HepG2 (cell line): ENCODE measurements at regions not wholly inside any gene's neighbourhood (a gene's known extent, or its start where the extent isn't known, plus 50 kb on each side); places are given as distances from the start of the nearest gene placed in this dataset.

Source experiments
- ATAC-seq: fragments of 200-7000 bp; cut with Tn5 transposase; 3 replicates; pipeline ENCODE4 v1.9.1; 2020; ENCODE audit warnings: mild to moderate bottlenecking, moderate library complexity
- BruUV-seq: library from RNA; stranded (reverse); fragments of 400-500 nt; replicated peaks from 2 replicates; lab custom pipeline; 2021; lab: Mats Ljungman, UMichigan
- CTCF ChIA-PET: fragments of 300-600 bp; formaldehyde crosslinking; extraction: SDS; loops from one replicate; lab custom pipeline; 2021; ENCODE audit warnings: low total read pairs, inconsistent platforms, low intra/inter-chr PET ratio; lab: Yijun Ruan, JAX
- POLR2A ChIA-PET: fragments of 350-600 bp; sonication (Branson Sonifier 250); formaldehyde crosslinking; loops from one replicate; lab custom pipeline; 2020; ENCODE audit warnings: antibody characterized with exemption, inconsistent platforms; lab: Yijun Ruan, JAX
- DNase-seq: peaks from one replicate; pipeline ENCODE4 v3.0.0-alpha.2; 2015; ENCODE audit warnings: low spot score
- FAIRE-seq: peaks from 3 replicates; lab custom pipeline; 2011; peaks lifted over from hg19 to GRCh38; lab: Jason Lieb, UNC
- H2AFZ ChIP-seq: one replicate; pipeline ENCODE4 v1.6.1; 2011; ENCODE audit warnings: low read length, inconsistent platforms
- H3K27ac ChIP-seq: fragments of 300-600 bp; 3 replicates; pipeline ENCODE4 v1.8.0; 2011; ENCODE audit warnings: mixed run types, mild to moderate bottlenecking, mixed read lengths, low read length, inconsistent platforms; ENCODE audit not compliant: insufficient read depth; ENCODE audit errors: extremely low read length
- H3K27me3 ChIP-seq, 2 experiments: fragments of 200-600 bp in 1 of 2; 2 replicates in 1 of 2; 3 replicates in 1 of 2; pipeline versions ENCODE4 v1.6.0 to v1.8.0; 2011; ENCODE audit warnings: low read length in 2 of 2, mild to moderate bottlenecking in 2 of 2, moderate library complexity in 2 of 2, inconsistent platforms in 1 of 2; ENCODE audit not compliant: insufficient read depth in 2 of 2, control insufficient read depth in 1 of 2
- H3K36me3 ChIP-seq, 2 experiments: fragments of 200-600 bp in 1 of 2; replicated peaks in 1 of 2; 2 replicates in 1 of 2; 3 replicates in 1 of 2; pipeline versions ENCODE4 v1.5.1 to v1.8.0; 2011; ENCODE audit warnings: low read length in 2 of 2, inconsistent platforms in 1 of 2; ENCODE audit not compliant: insufficient read depth in 2 of 2, control insufficient read depth in 1 of 2
- H3K4me1 ChIP-seq: 2 replicates; pipeline ENCODE4 v1.5.1; 2012; ENCODE audit warnings: low read length, inconsistent platforms; ENCODE audit not compliant: insufficient read depth
- H3K4me2 ChIP-seq: 2 replicates; pipeline ENCODE4 v1.6.0; 2011; ENCODE audit warnings: low read depth, low read length, inconsistent platforms
- H3K4me3 ChIP-seq, 3 experiments: fragments of 200-600 bp in 1 of 3; sonication (generic), shearing (Covaris generic) in 1 of 3; replicated peaks in 1 of 3; 2 replicates each; pipeline ENCODE4 v1.5.1; 2011 to 2016; ENCODE audit warnings: low read length in 3 of 3, inconsistent platforms in 2 of 3, low read depth in 2 of 3, mild to moderate bottlenecking in 2 of 3, control low read depth in 1 of 3, mixed read lengths in 1 of 3; ENCODE audit not compliant: insufficient read depth in 1 of 3
- H3K79me2 ChIP-seq: one replicate; pipeline ENCODE4 v1.6.1; 2011; ENCODE audit warnings: low read length, inconsistent platforms; ENCODE audit not compliant: insufficient read depth
- H3K9ac ChIP-seq: 2 replicates; pipeline ENCODE4 v1.6.0; 2011; ENCODE audit warnings: mild to moderate bottlenecking, low read depth, low read length, inconsistent platforms; ENCODE audit not compliant: insufficient read depth
- H3K9me3 ChIP-seq: 2 replicates; pipeline ENCODE4 v1.5.1; 2012; ENCODE audit warnings: mild to moderate bottlenecking, low read length
- H4K20me1 ChIP-seq: 2 replicates; pipeline ENCODE4 v1.6.0; 2011; ENCODE audit warnings: inconsistent platforms, mild to moderate bottlenecking, low read length, moderate library complexity; ENCODE audit not compliant: insufficient read depth
- CEBPB ChIP-seq: IDR thresholded peaks from 2 replicates; pipeline ENCODE4 v1.6.1; 2011; ENCODE audit warnings: low read depth, low read length, improper control_type of control experiment, borderline replicate concordance
- FLYWCH1 ChIP-seq: sonication (generic); formaldehyde crosslinking; IDR thresholded peaks from 2 replicates; pipeline ENCODE4 v1.8.1; 2023; ENCODE audit warnings: mild to moderate bottlenecking, missing genetic modification reagents
- SSRP1 ChIP-seq: IDR thresholded peaks from 2 replicates; pipeline ENCODE4 v1.6.1; 2016; ENCODE audit warnings: control low read depth
- ZFP41 ChIP-seq: sonication (generic); formaldehyde crosslinking; IDR thresholded peaks from 2 replicates; pipeline ENCODE4 v1.4.0; 2020; ENCODE audit warnings: mild to moderate bottlenecking, missing genetic modification reagents, borderline replicate concordance
- ZNF569 ChIP-seq: sonication (generic); formaldehyde crosslinking; IDR thresholded peaks from 2 replicates; pipeline ENCODE4 v1.5.0; 2020; ENCODE audit warnings: mild to moderate bottlenecking, missing genetic modification reagents, moderate library complexity, borderline replicate concordance
- ZSCAN12 ChIP-seq: sonication (generic); formaldehyde crosslinking; IDR thresholded peaks from 2 replicates; pipeline ENCODE4 v1.9.0; 2021; ENCODE audit warnings: mild to moderate bottlenecking, missing genetic modification reagents
- WGBS: methylation state at CpG from one replicate; pipeline ENCODE4 v1.1.6; 2017; ENCODE audit warnings: low lambda C conversion rate; 5-methylcytosine and 5-hydroxymethylcytosine counted together
- in situ Hi-C: cut with HindIII; loops from 2 replicates; pipeline ENCODE4 v1.10.0; 2017; ENCODE audit warnings: low pct_unique_long_range_greater_than_20kb; ENCODE audit not compliant: extremely low pct_ligation_motif_present
- intact Hi-C: fragments of 100-400 bp; cut with micrococcal nuclease; formaldehyde crosslinking; loops from one replicate; pipeline ENCODE4 v1.10.0; 2022; ENCODE audit not compliant: unreplicated experiment
- TF ChIP-seq, protein P1 (sequence below), 2 experiments: fragments of 450-650 bp in 1 of 2; sonication (generic) in 1 of 2; formaldehyde crosslinking in 1 of 2; IDR thresholded peaks; 2 replicates each; pipeline versions ENCODE4 v1.6.1 to v1.8.0; 2016 to 2022; ENCODE audit warnings: antibody characterized with exemption in 1 of 2, mild to moderate bottlenecking in 1 of 2, missing genetic modification reagents in 1 of 2
- TF ChIP-seq, protein P2 (sequence below): sonication (generic); formaldehyde crosslinking; IDR thresholded peaks from 2 replicates; pipeline ENCODE4 v1.9.0; 2022; ENCODE audit warnings: missing genetic modification reagents, mild to moderate bottlenecking, borderline replicate concordance
- TF ChIP-seq, protein P3 (sequence below): sonication (generic); formaldehyde crosslinking; IDR thresholded peaks from 2 replicates; pipeline ENCODE4 v1.4.0; 2020; ENCODE audit warnings: missing genetic modification reagents, borderline replicate concordance
- TF ChIP-seq, protein P4 (sequence below): IDR thresholded peaks from 2 replicates; pipeline ENCODE4 v1.6.1; 2016

DNA sequence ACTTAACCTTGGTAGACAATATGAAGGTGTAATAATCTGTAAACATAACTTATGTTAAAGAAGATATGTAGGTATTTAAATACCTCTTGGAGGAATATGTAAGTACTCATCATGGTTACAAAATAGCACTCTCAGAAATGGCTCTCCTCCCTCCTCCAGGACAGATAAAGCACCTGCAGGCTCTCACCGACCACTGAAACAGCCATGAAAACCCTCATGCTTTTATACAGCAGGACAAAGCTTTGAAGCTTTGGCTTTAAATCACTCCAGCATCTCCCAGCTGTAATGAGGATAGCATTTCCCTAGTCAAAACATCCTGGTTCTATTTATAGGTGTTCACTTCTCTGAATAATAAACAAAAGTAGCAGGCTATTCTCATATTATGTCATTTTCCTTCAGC, 69.1 kb upstream of the PMFBP1 start:
- DNase-seq (no peak), ATAC-seq (no peak), FAIRE-seq (no peak)
- H2AFZ ChIP-seq = no peak overlapping the region
- H3K9me3 ChIP-seq = no peaks in the 10 kb centered on the region
- no peaks in the 10 kb centered on the region for H3K4me1 ChIP-seq
- no peaks in the 10 kb centered on the region for H3K79me2 ChIP-seq
- ChIA-PET CTCF (interaction anchor here (1.5 to 2.0 kb wide), 2 partner anchors 227 to 956 kb away, joined by 4 to 42 read pairs; no protein-coding TSS in a partner anchor), POLR2A (no interaction called here)
- BruUV-seq = no TSS peak
- no peaks in the 10 kb centered on the region for H3K27me3 ChIP-seq
- no peak overlapping the region for H3K27ac ChIP-seq
- H3K4me3 ChIP-seq = no peak overlapping the region
- no peak overlapping the region for H3K9ac ChIP-seq
- 53% methylated on average over 1 of the region's 1 CpG for WGBS
- no peaks in the 10 kb centered on the region for H4K20me1 ChIP-seq
- no peak overlapping the region for H3K4me2 ChIP-seq
- no peaks in the 10 kb centered on the region for H3K36me3 ChIP-seq
- in situ Hi-C loops (loop anchor here (5.0 kb wide), 1 partner anchor 226 kb away; no protein-coding TSS in a partner anchor), intact Hi-C loops (no loop called here)
- TF ChIP-seq ZSCAN12 (CRISPR knock-in tag) (no peak), ZFP41 (no peak), ZNF569 (CRISPR knock-in tag) (no peak), FLYWCH1 (CRISPR knock-in tag) (no peak), CEBPB (no peak), SSRP1 (CRISPR knock-in tag) (no peak)
- TF ChIP-seq, protein P1, sequence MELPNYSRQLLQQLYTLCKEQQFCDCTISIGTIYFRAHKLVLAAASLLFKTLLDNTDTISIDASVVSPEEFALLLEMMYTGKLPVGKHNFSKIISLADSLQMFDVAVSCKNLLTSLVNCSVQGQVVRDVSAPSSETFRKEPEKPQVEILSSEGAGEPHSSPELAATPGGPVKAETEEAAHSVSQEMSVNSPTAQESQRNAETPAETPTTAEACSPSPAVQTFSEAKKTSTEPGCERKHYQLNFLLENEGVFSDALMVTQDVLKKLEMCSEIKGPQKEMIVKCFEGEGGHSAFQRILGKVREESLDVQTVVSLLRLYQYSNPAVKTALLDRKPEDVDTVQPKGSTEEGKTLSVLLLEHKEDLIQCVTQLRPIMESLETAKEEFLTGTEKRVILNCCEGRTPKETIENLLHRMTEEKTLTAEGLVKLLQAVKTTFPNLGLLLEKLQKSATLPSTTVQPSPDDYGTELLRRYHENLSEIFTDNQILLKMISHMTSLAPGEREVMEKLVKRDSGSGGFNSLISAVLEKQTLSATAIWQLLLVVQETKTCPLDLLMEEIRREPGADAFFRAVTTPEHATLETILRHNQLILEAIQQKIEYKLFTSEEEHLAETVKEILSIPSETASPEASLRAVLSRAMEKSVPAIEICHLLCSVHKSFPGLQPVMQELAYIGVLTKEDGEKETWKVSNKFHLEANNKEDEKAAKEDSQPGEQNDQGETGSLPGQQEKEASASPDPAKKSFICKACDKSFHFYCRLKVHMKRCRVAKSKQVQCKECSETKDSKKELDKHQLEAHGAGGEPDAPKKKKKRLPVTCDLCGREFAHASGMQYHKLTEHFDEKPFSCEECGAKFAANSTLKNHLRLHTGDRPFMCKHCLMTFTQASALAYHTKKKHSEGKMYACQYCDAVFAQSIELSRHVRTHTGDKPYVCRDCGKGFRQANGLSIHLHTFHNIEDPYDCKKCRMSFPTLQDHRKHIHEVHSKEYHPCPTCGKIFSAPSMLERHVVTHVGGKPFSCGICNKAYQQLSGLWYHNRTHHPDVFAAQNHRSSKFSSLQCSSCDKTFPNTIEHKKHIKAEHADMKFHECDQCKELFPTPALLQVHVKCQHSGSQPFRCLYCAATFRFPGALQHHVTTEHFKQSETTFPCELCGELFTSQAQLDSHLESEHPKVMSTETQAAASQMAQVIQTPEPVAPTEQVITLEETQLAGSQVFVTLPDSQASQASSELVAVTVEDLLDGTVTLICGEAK (IDR thresholded peaks at IDR 0.05) = no peak
- TF ChIP-seq, protein P1 (CRISPR knock-in tag; IDR thresholded peaks at IDR 0.05) = no peak
- TF ChIP-seq, protein P2, sequence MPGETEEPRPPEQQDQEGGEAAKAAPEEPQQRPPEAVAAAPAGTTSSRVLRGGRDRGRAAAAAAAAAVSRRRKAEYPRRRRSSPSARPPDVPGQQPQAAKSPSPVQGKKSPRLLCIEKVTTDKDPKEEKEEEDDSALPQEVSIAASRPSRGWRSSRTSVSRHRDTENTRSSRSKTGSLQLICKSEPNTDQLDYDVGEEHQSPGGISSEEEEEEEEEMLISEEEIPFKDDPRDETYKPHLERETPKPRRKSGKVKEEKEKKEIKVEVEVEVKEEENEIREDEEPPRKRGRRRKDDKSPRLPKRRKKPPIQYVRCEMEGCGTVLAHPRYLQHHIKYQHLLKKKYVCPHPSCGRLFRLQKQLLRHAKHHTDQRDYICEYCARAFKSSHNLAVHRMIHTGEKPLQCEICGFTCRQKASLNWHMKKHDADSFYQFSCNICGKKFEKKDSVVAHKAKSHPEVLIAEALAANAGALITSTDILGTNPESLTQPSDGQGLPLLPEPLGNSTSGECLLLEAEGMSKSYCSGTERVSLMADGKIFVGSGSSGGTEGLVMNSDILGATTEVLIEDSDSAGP (CRISPR knock-in tag) = no peak
- TF ChIP-seq, protein P3, sequence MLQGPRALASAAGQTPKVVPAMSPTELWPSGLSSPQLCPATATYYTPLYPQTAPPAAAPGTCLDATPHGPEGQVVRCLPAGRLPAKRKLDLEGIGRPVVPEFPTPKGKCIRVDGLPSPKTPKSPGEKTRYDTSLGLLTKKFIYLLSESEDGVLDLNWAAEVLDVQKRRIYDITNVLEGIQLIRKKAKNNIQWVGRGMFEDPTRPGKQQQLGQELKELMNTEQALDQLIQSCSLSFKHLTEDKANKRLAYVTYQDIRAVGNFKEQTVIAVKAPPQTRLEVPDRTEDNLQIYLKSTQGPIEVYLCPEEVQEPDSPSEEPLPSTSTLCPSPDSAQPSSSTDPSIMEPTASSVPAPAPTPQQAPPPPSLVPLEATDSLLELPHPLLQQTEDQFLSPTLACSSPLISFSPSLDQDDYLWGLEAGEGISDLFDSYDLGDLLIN (CRISPR knock-in tag) = no peak
- TF ChIP-seq, protein P4, sequence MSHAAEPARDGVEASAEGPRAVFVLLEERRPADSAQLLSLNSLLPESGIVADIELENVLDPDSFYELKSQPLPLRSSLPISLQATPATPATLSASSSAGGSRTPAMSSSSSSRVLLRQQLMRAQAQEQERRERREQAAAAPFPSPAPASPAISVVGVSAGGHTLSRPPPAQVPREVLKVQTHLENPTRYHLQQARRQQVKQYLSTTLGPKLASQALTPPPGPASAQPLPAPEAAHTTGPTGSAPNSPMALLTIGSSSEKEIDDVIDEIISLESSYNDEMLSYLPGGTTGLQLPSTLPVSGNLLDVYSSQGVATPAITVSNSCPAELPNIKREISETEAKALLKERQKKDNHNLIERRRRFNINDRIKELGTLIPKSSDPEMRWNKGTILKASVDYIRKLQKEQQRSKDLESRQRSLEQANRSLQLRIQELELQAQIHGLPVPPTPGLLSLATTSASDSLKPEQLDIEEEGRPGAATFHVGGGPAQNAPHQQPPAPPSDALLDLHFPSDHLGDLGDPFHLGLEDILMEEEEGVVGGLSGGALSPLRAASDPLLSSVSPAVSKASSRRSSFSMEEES (CRISPR knock-in tag) = no peak
